AG04450 (cell line): ENCODE measurements at regions not wholly inside any gene's neighbourhood (a gene's known extent, or its start where the extent isn't known, plus 50 kb on each side); places are given as distances from the start of the nearest gene placed in this dataset.
A peak's percentile ranks its signal among the peaks of the same experiment; 100 is the strongest.

ENCODE experiments used
- CTCF ChIA-PET: fragments of 300-600, 350-600 bp; formaldehyde crosslinking; extraction: SDS; loops from one replicate; lab custom pipeline; 2022; ENCODE audit warnings: antibody characterized with exemption, inconsistent platforms; lab: Charles Lee
- POLR2A ChIA-PET: fragments of 350-600 bp; formaldehyde crosslinking; extraction: SDS; loops from one replicate; lab custom pipeline; 2021; ENCODE audit warnings: antibody characterized with exemption, inconsistent platforms; lab: Yijun Ruan, JAX
- DNase-seq: peaks from one replicate; pipeline ENCODE4 v3.0.0-alpha.2; 2011; ENCODE audit warnings: low read depth, low spot score
- H3K27ac ChIP-seq: one replicate; pipeline ENCODE4 v1.5.1; 2012; ENCODE audit warnings: low read depth, low read length, control low read depth
- H3K27me3 ChIP-seq: one replicate; pipeline ENCODE4 v1.6.0; 2012; ENCODE audit warnings: low read length; ENCODE audit not compliant: control insufficient read depth, insufficient read depth
- H3K4me3 ChIP-seq: 2 replicates; pipeline ENCODE4 v1.5.1; 2011; ENCODE audit warnings: mild to moderate bottlenecking, low read depth, low read length, control low read depth
- H3K9me3 ChIP-seq: 2 replicates; pipeline ENCODE4 v1.5.1; 2012; ENCODE audit warnings: low read length; ENCODE audit not compliant: control insufficient read depth, insufficient read depth
- TF ChIP-seq, protein P1 (sequence below): IDR thresholded peaks from 2 replicates; pipeline ENCODE4 v1.5.1; 2011; ENCODE audit warnings: low read depth, low read length, control low read depth, inconsistent platforms

- no peak for DNase-seq
- POLR2A ChIA-PET, result no interaction called here
Measured at GRCh38 chr15:95280711-95281110, 1049.3 kb downstream of the MCTP2 start.

DNA sequence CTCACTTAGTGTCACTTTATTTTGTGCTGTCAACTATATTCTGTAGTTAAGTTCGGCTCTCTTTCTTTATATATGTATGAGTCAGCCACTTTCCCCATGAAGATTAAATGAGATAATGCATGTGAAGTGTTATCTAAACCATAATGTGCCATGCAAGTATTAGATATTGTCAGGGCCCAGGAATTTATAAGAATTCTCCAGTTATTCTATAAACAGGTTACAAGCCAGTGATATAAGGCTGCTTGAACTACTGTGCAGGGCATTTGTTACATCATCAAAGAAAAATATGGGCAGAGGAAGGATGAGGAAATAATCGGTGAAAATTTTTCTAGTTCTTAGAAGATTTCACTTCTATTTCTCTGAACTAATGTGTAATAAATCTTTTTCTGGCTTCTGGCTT is 1049.0 kb upstream of the NR2F2 start:
- ChIA-PET POLR2A (no interaction called here), CTCF (interaction anchor here (1.1 to 3.8 kb wide), 3 partner anchors 11 to 257 kb away, joined by 4 to 12 read pairs (median 8); no protein-coding TSS in a partner anchor)
- no peak overlapping the region for H3K27ac ChIP-seq
- no peak overlapping the region for H3K4me3 ChIP-seq
- TF ChIP-seq, protein P1, sequence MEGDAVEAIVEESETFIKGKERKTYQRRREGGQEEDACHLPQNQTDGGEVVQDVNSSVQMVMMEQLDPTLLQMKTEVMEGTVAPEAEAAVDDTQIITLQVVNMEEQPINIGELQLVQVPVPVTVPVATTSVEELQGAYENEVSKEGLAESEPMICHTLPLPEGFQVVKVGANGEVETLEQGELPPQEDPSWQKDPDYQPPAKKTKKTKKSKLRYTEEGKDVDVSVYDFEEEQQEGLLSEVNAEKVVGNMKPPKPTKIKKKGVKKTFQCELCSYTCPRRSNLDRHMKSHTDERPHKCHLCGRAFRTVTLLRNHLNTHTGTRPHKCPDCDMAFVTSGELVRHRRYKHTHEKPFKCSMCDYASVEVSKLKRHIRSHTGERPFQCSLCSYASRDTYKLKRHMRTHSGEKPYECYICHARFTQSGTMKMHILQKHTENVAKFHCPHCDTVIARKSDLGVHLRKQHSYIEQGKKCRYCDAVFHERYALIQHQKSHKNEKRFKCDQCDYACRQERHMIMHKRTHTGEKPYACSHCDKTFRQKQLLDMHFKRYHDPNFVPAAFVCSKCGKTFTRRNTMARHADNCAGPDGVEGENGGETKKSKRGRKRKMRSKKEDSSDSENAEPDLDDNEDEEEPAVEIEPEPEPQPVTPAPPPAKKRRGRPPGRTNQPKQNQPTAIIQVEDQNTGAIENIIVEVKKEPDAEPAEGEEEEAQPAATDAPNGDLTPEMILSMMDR, result no peak
- DNase-seq, result no peak
- H3K27me3 ChIP-seq, result no peaks in the 10 kb centered on the region
- no peaks in the 10 kb centered on the region for H3K9me3 ChIP-seq

More at GRCh38 chr15:95280711-95281110, 1049.3 kb downstream of the MCTP2 start:
- Histone ChIP-seq H3K9me3 (no peaks in the 10 kb centered on the region), H3K4me3 (no peak overlapping the region), H3K27ac (no peak overlapping the region), H3K27me3 (no peaks in the 10 kb centered on the region)
- CTCF ChIA-PET, result interaction anchor here (1.2 to 3.8 kb wide), 3 partner anchors 12 to 1046 kb away, joined by 5 to 12 read pairs (median 7); no protein-coding TSS in a partner anchor
- TF ChIP-seq, protein P1, result no peak

GRCh38 chr15:95284492-95284891 is 1046.0 kb upstream of the NR2F2 start:
- Histone ChIP-seq H3K9me3 (no peaks in the 10 kb centered on the region), H3K4me3 (no peak overlapping the region), H3K27ac (no peak overlapping the region), H3K27me3 (no peaks in the 10 kb centered on the region)
- ChIA-PET CTCF (interaction anchor here (0.6 to 6.3 kb wide), 4 partner anchors 8 to 1043 kb away, joined by 3 to 34 read pairs (median 8); no protein-coding TSS in a partner anchor), POLR2A (no interaction called here)
- no peak for DNase-seq
- TF ChIP-seq, protein P1, result no peak

GRCh38 chr15:95284933-95285421 is 1045.5 kb upstream of the NR2F2 start:
- no peak for DNase-seq
- ChIA-PET POLR2A (interaction anchor here (0.8 kb wide), 1 partner anchor 132 kb away, joined by 3 read pairs; no protein-coding TSS in a partner anchor), CTCF (interaction anchor here (0.7 to 6.3 kb wide), 6 partner anchors 25 to 1571 kb away, joined by 3 to 34 read pairs (median 4); no protein-coding TSS in a partner anchor)
- Histone ChIP-seq H3K4me3 (no peak overlapping the region), H3K9me3 (no peaks in the 10 kb centered on the region), H3K27me3 (no peaks in the 10 kb centered on the region), H3K27ac (no peak overlapping the region)
- TF ChIP-seq, protein P1, result peak; percentile 28; the same call in 1 of the 2 replicates

DNA sequence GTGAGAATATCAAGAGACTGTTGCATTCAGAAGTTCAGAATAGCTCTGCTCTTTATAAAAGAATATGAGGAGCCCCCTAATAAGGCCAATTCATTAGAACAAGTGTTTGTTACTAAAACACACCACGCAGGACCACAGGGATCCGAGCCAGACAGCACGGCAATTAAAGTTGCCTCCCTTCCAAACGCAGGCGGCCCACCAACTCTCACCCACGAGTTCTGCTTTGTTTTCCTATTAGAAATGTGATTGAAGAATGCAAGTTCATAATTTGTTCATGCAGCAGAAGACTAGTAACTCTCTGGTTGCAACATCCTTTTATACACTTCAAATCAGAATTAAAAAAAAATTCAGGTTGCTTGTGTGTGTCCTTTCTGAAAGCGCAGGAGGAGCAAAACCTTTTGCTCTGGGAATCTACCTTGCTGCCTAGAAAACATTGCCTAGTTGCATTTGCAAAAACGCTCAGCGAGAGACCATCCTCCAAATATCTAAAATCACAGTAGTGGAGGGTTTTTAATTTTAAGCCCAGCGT is 1044.1 kb upstream of the NR2F2 start:
- DNase-seq, result no peak
- Histone ChIP-seq H3K27me3 (no peaks in the 10 kb centered on the region), H3K4me3 (no peak overlapping the region), H3K9me3 (no peaks in the 10 kb centered on the region), H3K27ac (no peak overlapping the region)
- ChIA-PET POLR2A (interaction anchor here (0.7 to 1.6 kb wide), 3 partner anchors 554 to 1044 kb away, joined by 4 to 5 read pairs (median 5); partner anchors contain the start of gene NR2F2), CTCF (interaction anchor here (2.8 to 6.3 kb wide), 2 partner anchors 27 to 1041 kb away, joined by 23 to 34 read pairs; no protein-coding TSS in a partner anchor)
- TF ChIP-seq, protein P1, result no peak
